Lung (tissue), 11 donors: ENCODE measurements at regions not wholly inside any gene's neighbourhood (a gene's known extent, or its start where the extent isn't known, plus 50 kb on each side); places are given as distances from the start of the nearest gene placed in this dataset.

Source experiments
- ATAC-seq: fragments of 200-7000 bp; cut with Tn5 transposase; one replicate; pipeline ENCODE4 v1.9.1; 2020; ENCODE audit warnings: moderate number of reproducible peaks; ENCODE audit not compliant: insufficient read depth, low FRiP score
- DNase-seq, 3 donors: peaks; one replicate each; pipeline ENCODE4 v3.0.0-alpha.2; 2013 to 2017
- H3K27ac ChIP-seq, 2 donors: one replicate each; pipeline ENCODE4 v1.5.1; 2013; ENCODE audit warnings: mild to moderate bottlenecking in 2 of 2, moderate library complexity in 2 of 2, control low read depth in 1 of 2, inconsistent platforms in 1 of 2, low read depth in 1 of 2, low read length in 1 of 2
- H3K27me3 ChIP-seq, 3 donors: one replicate each; pipeline ENCODE4 v1.5.1; 2013; ENCODE audit warnings: low read length in 2 of 3; ENCODE audit not compliant: control insufficient read depth in 3 of 3, insufficient read depth in 3 of 3
- H3K36me3 ChIP-seq, 4 donors: one replicate each; pipeline ENCODE4 v1.5.1; 2013; ENCODE audit warnings: low read length in 4 of 4, mild to moderate bottlenecking in 1 of 4, moderate library complexity in 1 of 4; ENCODE audit not compliant: control insufficient read depth in 4 of 4, insufficient read depth in 4 of 4
- H3K4me1 ChIP-seq, 5 donors: one replicate each; pipeline ENCODE4 v1.5.1; 2013; ENCODE audit warnings: low read length in 5 of 5, mild to moderate bottlenecking in 2 of 5, moderate library complexity in 1 of 5; ENCODE audit not compliant: control insufficient read depth in 5 of 5, insufficient read depth in 5 of 5
- H3K4me3 ChIP-seq: one replicate; pipeline ENCODE4 v1.5.1; 2013; ENCODE audit warnings: mild to moderate bottlenecking, control low read depth, moderate library complexity
- H3K9ac ChIP-seq, 2 donors: one replicate each; pipeline ENCODE4 v1.5.1; 2013; ENCODE audit warnings: low read length in 2 of 2, control low read depth in 1 of 2; ENCODE audit not compliant: insufficient read depth in 1 of 2
- H3K9me3 ChIP-seq, 4 donors: one replicate each; pipeline ENCODE4 v1.5.1; 2013; ENCODE audit warnings: low read length in 3 of 4, mild to moderate bottlenecking in 1 of 4, moderate library complexity in 1 of 4; ENCODE audit not compliant: control insufficient read depth in 4 of 4, insufficient read depth in 3 of 4
- WGBS, 2 donors: extraction: QIAGEN DNeasy Blood & Tissue Kit; methylation state at CpG; one replicate each; pipeline ENCODE4 v1.1.7; 2013; 5-methylcytosine and 5-hydroxymethylcytosine counted together
- TF ChIP-seq, protein P1 (sequence below): IDR thresholded peaks from 2 replicates; pipeline ENCODE4 v1.5.1; 2012; ENCODE audit warnings: mild to moderate bottlenecking; ENCODE audit errors: control extremely low read depth, extremely low read depth
- donor health status: control.
- donor health status: control.
- donor health status: Bipolar disorder and iron deficiency.
- donor health status: healthy.
- donor health status: DM: yes; HTN: yes; CAD: no.

DNA sequence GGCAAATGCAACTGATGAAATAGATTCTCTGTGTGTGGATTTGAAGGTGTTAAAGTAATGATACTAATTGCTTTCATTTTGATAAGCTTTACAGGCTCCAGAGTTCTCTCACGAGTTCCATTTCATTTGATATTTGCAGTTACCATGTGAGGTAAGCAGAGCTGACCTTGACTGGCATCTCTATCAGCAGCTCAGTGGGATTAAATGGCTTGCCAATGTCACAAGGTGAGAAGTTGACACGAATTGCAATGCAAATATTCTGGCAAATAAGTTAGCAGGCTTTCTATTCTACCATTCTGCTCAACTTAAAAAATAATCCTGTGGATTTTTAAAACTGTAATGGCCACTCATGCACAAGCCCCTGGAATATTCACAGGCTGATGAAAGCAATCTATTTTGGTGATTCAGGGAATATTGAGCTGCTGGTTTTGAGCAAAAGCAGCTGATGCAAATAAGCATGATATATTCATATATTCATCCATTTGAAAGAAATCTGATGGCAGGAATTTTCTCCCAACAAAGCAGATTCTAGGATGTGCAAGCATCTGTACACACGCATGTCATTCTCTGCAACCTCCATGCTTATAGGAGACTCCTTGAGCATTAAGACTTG lies 64.5 kb upstream of the ANKRD1 start:
- Histone ChIP-seq H3K4me1 (peaks cover 0 to 3% (median 0%) of the 10 kb centered on the region in 5 donors), H3K4me3 (no peak overlapping the region), H3K27ac (no peak overlapping the region), H3K36me3 (no peaks in the 10 kb centered on the region), H3K9ac (no peak overlapping the region), H3K27me3 (no peaks in the 10 kb centered on the region), H3K9me3 (peaks cover 0 to 3% (median 0%) of the 10 kb centered on the region in 4 donors)
- DNase-seq, result no peak
- WGBS, 2 donors, result 55 to 66% methylated on average over 3 of the region's 3 CpGs
- TF ChIP-seq, protein P1, sequence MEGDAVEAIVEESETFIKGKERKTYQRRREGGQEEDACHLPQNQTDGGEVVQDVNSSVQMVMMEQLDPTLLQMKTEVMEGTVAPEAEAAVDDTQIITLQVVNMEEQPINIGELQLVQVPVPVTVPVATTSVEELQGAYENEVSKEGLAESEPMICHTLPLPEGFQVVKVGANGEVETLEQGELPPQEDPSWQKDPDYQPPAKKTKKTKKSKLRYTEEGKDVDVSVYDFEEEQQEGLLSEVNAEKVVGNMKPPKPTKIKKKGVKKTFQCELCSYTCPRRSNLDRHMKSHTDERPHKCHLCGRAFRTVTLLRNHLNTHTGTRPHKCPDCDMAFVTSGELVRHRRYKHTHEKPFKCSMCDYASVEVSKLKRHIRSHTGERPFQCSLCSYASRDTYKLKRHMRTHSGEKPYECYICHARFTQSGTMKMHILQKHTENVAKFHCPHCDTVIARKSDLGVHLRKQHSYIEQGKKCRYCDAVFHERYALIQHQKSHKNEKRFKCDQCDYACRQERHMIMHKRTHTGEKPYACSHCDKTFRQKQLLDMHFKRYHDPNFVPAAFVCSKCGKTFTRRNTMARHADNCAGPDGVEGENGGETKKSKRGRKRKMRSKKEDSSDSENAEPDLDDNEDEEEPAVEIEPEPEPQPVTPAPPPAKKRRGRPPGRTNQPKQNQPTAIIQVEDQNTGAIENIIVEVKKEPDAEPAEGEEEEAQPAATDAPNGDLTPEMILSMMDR, result no peak
- no peak for ATAC-seq

DNA sequence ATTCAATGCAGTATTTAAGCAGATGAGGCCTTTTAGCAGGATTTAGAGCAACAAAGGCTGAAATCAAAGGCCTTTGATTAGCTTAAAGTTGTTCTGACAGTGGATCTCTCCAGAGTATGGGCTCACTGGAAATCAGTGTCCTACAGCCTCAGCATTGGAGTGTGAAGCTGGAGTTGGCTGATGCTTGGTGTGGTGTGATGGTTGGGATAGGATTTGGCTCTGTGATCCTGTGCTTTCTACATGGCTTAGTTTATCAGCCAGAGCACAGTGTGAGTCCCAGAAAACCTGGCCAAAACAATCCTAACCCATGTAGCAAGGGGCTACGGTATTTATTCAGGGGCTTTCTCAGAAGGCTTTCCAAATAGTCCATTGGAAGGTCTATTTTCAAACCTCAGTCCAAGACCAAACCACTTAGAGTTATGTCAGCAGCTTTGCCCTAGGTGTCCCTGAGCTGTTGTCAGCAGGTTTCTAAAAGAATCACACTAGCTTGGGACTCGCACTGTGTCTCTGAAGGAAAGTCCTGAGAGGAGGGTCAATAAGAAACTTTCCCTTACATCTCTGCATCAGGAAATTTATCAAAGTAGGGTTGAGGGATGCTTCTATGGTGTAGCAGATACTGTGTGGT lies 65.4 kb upstream of the ANKRD1 start:
- Histone ChIP-seq H3K36me3 (no peaks in the 10 kb centered on the region), H3K27me3 (no peaks in the 10 kb centered on the region), H3K4me1 (peaks cover 0 to 3% (median 0%) of the 10 kb centered on the region in 5 donors), H3K9me3 (peaks cover 0 to 3% (median 0%) of the 10 kb centered on the region in 4 donors), H3K4me3 (no peak overlapping the region), H3K9ac (no peak overlapping the region), H3K27ac (peak overlapping the region in 1 of 2 donors; percentile 21)
- no peak for ATAC-seq
- WGBS, 2 donors, result 80 to 94% methylated on average over 2 of the region's 2 CpGs
- TF ChIP-seq, protein P1, result no peak
- peak in 1 of 3 donors; percentile 60 for DNase-seq

DNA sequence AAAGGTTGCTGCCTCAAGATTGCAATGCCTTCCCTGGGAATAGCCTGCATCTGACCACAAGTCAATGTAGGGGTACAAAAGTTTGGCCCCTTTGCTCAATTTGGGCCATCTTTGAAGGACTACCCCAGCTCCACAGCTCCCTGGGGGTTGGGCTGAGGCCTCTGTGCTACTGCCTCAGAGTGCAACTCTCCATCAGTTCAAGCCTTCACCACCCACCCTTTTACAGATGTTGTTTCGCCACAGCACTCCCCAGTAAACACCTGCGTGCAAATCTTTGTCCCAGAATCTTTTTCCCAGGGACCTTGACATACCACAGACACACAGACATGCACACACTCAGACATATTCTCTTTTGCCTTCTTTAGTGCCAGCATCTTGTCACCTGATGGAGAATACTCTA lies 66.0 kb upstream of the ANKRD1 start:
- Histone ChIP-seq H3K9me3 (peaks cover 0 to 3% (median 0%) of the 10 kb centered on the region in 4 donors), H3K27ac (peak overlapping the region in 1 of 2 donors; percentile 21), H3K36me3 (no peaks in the 10 kb centered on the region), H3K27me3 (no peaks in the 10 kb centered on the region), H3K4me3 (no peak overlapping the region), H3K4me1 (peaks cover 0 to 3% (median 0%) of the 10 kb centered on the region in 5 donors), H3K9ac (no peak overlapping the region)
- TF ChIP-seq, protein P1, result no peak
- ATAC-seq (no peak), DNase-seq (no peak)
- 93 to 94% methylated on average over 2 of the region's 2 CpGs for WGBS, 2 donors
